GM21529 (cell line): ENCODE measurements at regions not wholly inside any gene's neighbourhood (a gene's known extent, or its start where the extent isn't known, plus 50 kb on each side); places are given as distances from the start of the nearest gene placed in this dataset.

ENCODE experiments used
- ATAC-seq: cut with Tn5 transposase; IDR thresholded peaks from one replicate; pipeline ENCODE4 v1.9.1; 2021; ENCODE audit not compliant: unreplicated experiment

- no peak for ATAC-seq
These were observed 88.7 kb downstream of the NR1D2 start for GRCh38 chr3:24033818-24034217.

- ATAC-seq: no peak
These were observed 89.4 kb downstream of the NR1D2 start for GRCh38 chr3:24034464-24034863.

- no peak for ATAC-seq
These were observed 92.9 kb downstream of the NR1D2 start for GRCh38 chr3:24037971-24038370.

- no peak for ATAC-seq
These were observed 95.2 kb downstream of the NR1D2 start for GRCh38 chr3:24040311-24040710.

- ATAC-seq: no peak
These were observed 97.3 kb downstream of the NR1D2 start for GRCh38 chr3:24042174-24043059.

GRCh38 chr3:24043168-24043567, 98.1 kb downstream of the NR1D2 start:
- no peak for ATAC-seq

GRCh38 chr3:24043985-24044384, 98.9 kb downstream of the NR1D2 start:
- ATAC-seq: no peak

GRCh38 chr3:24046214-24046613, 101.1 kb downstream of the NR1D2 start:
- no peak for ATAC-seq

GRCh38 chr3:24047513-24047912, 102.4 kb downstream of the NR1D2 start:
- peak; percentile 14 for ATAC-seq

GRCh38 chr3:24048843-24049242, 103.8 kb downstream of the NR1D2 start:
- ATAC-seq: no peak

- no peak for ATAC-seq
These were observed 107.4 kb downstream of the NR1D2 start for GRCh38 chr3:24052446-24052845.

GRCh38 chr3:24058940-24059705, 114.0 kb downstream of the NR1D2 start:
- ATAC-seq: no peak

GRCh38 chr3:24060055-24060454, 115.0 kb downstream of the NR1D2 start:
- ATAC-seq: no peak

- ATAC-seq: no peak
These were observed 117.8 kb downstream of the NR1D2 start for GRCh38 chr3:24062916-24063315.
